GM18517 (cell line): ENCODE measurements at regions not wholly inside any gene's neighbourhood (a gene's known extent, or its start where the extent isn't known, plus 50 kb on each side); places are given as distances from the start of the nearest gene placed in this dataset.
"Not testable (repeated sequence)": the region's sequence is repeated elsewhere in the genome, so short reads cannot be mapped to it uniquely, and the experiment has no call there.

Source experiments
- ATAC-seq: cut with Tn5 transposase; IDR thresholded peaks from one replicate; pipeline ENCODE4 v1.9.1; 2021; ENCODE audit warnings: mild to moderate bottlenecking, moderate library complexity; ENCODE audit not compliant: unreplicated experiment

DNA sequence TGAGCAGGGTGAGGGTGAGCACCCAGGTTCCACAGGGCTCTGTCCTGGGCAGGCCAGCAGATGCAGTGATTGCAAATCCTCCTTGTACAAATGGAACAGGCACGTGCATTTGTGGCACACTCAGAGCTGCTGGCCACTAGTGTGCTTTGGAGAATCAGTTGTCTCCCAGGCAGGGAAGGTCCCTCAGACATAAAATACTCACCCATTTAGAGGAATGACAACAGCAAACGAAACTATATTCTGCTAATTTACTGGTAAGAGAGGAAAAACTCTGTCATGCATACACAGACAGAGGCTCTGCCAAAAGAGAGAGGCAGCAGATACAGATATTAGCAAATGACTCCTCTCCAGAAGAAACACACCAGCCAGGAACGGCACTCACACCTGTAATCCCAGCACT, 116.5 kb upstream of the PLGLB2 start:
- ATAC-seq: not testable (repeated sequence)

DNA sequence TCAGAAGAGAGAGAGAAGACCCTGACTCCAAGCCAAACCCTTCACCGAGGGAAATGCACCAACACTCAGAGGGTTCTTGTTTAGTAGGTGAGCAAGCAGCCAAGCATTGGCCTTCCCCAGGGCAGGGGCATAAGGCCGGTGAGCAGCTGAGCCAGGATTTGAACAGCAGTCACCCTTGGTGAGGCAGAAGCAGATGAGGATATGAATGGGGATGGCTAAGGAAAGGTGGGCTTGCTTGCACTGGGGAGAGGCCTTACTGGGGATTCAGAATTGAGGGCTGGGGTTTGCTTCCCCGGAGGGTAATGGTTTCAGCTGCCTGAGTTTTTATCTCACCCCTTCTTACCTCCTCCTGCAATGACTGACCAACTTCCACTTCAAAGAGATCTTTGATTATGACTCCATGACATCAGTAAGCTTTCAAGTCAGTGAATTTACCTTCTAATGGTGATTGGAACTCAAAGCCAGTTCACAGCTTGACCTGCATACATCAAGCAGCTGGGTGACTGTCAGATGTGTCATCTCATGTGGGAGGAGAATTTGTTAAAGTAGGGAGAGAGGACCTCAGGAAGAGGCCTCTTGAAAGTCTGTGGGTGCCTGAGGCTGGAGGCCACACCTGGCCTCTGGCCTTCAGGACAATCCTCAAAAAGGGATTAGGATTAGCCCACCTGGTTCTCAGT, 114.5 kb upstream of the PLGLB2 start:
- not testable (repeated sequence) for ATAC-seq

DNA sequence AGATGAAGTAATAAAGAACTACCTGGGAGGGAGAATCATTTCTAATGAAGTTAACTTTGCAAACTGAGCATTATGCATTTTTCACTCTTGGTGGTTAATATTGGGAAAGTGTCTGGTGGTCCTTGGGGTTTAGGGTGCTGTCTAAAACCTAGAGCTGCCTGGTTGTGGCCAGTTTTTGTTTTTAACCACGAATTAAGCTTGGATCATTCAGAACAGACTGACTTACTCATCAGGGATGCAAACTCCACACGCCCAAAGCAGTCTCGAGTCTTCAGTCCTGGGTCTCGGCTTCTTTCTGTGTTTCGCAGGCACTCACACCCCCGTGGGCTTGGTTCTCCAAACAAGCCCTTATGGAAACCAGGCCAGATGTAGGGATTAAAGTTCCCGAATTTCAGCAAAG, 113.8 kb upstream of the PLGLB2 start:
- not testable (repeated sequence) for ATAC-seq

DNA sequence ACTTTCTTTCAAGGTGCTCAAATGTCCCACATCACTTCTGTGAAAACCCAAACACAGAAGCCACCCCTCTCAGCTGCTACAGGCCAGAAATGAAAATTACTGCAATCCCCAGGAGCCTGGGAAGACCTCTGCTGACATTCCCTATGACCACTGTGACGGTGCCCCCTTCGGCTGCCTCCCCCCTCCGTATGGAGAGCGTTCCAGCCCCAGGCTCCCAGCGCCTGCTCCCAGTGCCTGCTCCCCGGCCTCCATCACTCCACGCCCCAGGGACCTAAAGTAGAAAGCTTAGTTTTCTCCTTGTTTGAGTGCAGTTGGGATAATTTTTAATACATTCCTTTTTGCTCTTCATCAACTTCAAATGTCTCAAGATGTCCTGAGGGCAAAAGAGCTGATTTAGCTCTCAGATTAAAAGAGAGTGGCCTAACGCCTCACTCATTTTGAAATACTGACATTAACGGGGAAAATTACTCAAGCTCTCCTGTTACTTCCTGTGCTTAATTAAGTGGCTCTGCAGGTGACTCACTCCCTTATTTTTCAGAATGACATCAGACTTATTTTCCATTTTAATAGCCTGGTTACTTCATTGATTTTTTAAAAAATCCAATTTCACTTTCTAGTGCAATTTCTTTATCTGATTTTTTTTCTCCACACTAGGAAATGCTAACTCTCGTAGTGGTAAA, 112.8 kb upstream of the PLGLB2 start:
- not testable (repeated sequence) for ATAC-seq

DNA sequence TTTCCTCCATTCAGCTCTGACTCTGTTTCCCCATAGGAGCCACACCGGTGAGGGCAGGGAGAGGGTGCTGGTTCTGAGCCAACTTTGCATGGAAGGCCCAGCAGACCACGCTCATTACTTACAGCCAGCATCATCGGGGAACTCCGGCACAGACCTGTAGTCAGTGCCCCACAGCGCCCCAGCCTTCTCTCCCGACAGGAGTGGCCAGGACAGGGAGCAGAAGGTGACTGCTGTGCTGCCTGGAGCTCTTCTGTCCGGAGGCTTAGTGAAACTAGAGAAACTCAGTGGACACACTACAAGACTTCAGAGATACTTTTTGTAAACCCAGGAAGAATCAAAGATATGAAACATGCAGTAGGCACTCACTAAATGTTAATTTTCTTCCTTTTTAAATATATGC, 111.6 kb upstream of the PLGLB2 start:
- not testable (repeated sequence) for ATAC-seq

DNA sequence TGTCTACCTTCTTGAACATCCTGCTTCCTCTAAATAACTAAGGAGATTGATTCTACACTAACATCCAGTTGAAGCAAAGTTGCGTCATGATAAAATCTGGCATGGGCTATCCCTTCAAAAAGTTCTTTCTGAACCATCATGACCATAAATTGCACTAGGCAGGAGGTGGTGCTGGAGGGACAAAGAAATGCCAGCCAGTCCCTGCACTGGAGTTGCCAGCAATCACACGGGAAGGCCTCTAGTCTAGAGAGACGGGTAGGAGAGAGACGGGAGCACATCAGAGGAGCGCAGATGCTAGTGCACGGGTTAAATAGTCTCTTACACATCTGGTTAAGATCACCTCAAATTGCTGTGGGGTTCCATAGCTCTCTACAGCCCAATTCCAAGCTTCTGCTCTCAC, 111.2 kb upstream of the PLGLB2 start:
- not testable (repeated sequence) for ATAC-seq

DNA sequence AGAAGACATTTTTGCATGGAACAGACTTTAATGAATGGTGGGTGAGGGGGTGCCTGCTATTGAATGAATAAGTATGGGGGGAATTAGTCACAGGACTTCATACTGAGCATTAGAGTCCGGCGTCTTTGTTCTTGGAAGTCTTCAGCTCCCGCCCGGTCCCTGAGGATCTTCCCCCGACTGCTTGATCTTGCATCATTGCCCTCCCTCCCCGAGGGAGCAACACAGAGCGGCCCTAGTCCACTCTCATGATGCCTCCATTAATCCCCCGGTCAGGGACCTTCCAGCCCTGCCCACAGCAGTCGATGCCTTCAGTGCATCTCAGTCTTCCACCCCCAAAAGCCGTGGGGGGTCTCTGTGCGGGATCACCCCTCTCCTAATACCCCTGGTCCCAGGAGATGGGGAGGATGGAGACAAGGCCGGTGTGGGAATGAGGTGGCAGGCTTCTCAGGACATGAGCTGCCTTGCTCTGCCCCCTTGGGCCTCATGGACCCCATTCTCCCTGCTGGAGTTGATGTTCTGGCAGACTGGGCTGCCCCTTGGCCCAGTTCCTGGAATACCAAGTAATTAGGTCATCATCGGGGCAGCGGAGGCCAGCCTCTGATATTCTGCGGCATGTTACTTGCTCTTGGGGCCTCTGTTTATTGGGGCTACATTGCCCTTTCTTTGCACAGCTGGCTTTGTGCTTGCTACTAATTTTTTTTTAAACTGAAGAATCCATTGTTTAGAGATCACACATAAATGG, 110.5 kb upstream of the PLGLB2 start:
- ATAC-seq: not testable (repeated sequence)

DNA sequence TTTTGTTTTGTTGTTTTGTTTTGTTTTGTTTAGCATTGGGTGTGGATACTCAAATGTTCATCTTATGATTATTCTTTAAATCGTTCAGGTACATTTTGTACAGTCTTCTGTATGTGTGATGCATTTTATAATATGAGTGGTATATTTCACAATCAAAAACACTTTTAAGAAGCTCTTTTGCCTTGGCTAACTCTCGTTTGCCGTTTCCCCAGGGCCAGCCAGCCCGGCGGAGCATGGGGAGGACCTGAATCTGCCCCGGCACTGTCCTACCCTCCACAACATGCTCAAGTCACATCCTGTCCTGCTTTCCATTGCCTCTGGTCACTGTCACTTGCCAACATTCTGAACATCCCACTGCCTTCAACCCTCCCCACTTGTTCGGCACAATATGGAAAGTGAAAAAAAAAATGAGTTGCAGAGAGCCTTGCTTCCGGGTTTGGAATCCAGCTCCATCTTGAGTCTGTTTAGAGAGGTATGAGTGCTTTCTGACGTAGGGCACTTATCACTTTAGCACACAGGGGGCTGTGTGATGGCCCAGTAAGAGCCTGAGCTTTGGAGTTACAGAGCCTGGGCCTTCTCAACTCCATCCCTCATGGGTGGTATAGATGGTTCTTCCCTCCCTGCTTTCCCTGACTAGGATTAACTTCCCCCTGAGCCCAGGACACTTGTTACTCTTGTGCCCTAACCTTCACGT, 109.6 kb upstream of the PLGLB2 start:
- not testable (repeated sequence) for ATAC-seq

DNA sequence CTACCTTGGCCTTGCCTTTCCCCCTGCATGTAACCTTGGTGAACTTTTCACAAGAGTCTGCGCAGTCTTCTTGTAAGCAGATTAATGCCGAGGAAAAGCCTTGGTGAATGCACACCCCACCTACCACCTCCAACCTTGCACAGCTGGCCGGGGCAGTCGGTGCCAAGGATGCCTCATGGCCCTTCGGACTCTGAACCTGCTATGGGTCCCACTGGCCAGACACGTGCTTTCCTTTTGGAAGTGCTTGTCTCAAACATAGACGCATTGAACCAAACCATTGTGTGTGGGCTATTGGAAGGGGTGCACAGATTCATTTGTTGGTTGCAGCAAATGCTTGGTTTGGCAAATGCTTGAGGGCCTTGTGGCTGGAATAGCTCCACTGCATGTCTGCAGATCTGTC, 109.0 kb upstream of the PLGLB2 start:
- not testable (repeated sequence) for ATAC-seq

DNA sequence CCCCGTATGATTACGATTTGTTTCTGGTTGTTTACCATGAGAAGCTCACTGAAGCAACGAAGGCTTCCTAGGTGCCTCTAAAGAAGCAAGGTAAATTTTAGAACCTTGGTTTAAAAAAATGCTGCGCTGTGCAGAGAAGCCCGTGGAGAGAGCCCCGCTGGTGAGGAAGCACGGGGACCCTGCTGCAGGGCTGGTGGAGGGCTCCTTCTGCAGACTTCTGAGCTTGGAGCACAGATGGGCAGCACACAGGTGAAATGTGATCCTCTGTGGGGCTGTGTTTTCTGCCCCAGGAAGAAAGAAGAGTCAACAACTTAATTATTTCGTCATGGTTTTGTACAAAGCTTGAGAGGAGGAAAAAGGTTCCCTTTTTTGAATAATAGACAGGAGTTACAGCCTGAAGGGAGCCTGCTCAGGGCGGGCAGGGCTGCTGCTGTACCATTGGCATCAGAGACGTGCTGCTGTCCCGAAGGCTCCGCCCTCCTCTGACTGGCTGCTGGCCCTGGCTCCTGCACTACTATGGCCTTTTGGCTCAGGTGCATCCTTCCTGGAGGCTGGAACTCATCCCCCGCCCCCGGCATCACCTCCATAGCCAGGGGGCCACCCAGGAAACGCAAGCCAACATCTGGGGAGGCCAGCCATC, 108.0 kb upstream of the PLGLB2 start:
- ATAC-seq: not testable (repeated sequence)

DNA sequence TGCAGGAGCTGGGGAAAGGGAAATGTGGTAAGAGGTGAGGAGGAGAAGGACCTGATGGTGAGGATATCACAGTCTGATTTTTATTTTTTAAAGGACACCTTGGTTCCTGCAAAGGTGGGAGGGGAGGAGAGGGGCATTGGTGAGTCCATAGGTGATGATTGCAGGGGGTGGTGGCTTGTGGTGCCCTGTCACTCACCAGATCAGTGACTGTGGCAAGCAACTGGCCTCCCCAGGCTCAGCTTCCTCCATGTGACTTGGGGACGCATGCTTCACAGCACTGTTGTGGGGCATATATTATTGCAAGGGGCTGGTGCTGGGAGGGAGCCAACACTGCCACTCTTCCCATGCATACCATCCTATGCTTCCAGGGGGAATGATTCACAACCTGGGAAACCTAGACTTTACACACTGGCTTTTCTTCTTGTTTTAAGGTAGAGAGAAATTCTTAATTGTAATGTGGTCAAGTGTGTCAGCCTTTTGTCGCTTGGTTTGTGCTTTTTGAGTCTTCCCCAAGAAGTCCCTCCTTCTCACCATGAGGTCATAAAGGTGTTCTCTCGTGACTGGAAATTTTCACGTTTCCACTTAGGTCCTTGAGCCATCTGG, 106.8 kb upstream of the PLGLB2 start:
- ATAC-seq: not testable (repeated sequence)

DNA sequence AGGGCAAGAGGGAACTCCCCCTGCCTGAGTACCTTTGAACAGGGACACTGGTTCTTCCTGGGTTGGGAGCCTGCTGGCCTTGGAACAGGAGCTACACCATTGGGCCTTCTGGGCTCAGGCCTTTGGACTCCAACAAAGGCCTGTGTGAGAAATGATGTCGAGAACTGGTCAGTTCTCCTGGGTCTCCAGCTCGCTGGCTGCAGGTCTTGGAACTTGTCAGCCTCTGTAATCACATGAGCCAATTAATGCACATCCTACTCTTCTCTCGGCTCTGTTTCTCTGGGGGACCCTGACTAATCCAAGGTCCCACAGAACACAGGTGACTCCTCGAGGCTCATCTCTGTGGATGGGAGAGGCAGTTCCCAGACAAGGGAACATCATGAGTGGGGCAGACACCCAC, 104.7 kb upstream of the PLGLB2 start:
- ATAC-seq: not testable (repeated sequence)

DNA sequence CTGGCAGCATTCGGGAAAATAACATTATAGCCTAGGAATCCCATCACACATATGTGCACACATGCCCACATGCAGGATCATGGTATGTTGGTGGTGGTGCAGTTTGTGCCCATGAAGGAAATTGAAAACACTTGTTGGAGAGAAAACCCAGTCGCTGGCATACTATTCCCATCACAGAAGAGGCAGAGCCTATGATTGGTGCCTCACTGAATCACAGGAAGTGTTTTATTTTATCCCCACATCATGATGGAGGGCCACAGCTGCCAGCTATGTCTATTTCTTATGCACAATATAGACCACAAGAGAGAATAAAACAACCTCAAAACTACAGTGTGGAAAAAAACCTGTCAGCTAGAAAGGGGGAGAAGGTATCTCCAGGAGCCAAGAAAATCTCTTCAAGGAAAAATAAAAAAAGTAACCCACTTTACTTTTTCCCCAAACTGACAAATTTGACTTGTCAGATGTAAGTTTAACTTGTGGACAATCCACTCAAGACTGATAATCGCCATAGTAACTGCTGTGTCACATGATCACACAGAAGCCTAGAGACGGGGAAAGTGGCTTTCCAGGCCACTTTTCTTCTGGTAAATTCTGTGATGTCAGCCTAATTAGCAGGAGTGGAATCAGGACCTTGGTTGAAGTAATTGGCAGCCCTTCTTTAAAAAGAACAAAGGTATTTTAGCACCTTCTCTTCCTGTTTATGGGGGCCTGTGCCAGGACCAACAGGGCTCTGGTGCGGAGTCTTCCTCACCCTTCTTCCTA, 100.0 kb upstream of the PLGLB2 start:
- ATAC-seq: not testable (repeated sequence)

DNA sequence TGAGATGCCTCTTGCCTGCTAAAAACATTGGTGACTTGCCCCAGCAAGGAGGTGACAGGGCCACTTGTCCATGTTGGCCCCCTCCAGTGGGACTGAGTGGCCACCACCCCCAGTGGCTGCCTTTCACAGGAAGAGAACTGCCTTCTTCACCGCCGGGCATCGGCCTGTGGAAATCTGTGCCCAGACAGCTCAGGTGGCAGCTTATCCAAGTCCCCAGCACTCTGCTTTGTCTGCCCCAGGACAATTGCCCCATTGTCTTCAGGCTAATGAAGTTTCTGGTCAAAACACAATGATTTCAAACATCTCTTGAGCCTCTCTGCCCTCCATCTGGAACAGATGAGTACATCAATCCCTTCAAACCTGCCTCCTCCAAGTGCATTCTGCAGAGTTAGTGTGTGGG, 99.1 kb upstream of the PLGLB2 start:
- not testable (repeated sequence) for ATAC-seq

DNA sequence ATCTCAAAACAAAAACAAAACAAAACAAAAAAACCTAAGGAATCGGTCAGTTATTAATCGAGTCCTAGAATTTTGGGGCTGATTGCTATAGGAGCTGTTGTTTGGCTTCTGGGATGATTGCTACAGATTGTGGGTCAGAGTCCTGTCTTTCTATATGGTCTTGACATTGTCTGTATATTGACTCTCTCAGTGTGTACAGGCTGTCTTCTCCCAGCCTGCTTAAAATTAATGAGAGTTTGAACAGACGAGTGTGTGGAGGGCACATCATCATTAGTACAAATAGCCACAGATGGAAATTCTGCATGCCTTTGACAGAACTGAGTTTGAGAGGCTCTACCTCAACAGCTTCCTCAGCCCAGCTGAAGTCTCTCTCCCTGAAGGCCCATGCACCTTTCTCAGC, 98.0 kb upstream of the PLGLB2 start:
- not testable (repeated sequence) for ATAC-seq

DNA sequence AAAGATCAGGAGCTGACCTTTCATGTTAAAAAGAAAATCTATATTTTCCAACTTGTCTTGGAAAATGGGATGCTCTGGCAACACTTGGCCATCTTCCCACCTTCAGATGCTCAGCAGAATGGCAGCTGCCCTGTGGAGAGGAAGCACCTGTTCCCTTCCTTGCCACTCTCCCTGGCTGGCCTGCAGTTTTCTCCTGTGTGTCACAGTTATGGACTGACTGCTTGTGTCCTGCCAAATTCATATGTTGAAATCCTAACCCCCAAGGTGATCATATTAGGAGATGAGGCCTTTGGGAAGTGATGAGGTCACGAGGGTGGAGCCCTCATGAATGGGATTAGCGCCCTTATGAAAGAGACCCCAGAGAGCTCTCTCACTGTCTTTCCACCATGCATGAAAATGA, 97.0 kb upstream of the PLGLB2 start:
- ATAC-seq: not testable (repeated sequence)

DNA sequence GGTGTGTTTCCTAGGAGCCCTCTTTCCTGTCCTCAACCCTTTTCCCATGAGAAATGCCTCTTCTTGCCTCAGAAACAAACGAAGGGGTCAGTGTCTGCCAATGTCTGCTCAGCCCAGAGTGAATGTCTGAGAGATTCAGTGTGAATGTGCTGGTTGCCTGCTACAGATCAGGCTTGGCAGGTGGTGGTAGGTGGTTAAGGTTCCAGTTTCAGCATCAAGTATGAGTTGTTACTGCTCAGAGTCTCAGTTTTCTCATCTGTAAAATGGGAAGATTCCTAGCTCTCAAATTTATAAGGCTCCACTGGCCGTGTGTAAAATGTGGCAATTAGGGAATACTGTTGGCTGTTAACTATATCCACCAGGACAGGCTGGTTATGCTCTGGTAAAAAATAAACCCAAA, 96.3 kb upstream of the PLGLB2 start:
- ATAC-seq: not testable (repeated sequence)

DNA sequence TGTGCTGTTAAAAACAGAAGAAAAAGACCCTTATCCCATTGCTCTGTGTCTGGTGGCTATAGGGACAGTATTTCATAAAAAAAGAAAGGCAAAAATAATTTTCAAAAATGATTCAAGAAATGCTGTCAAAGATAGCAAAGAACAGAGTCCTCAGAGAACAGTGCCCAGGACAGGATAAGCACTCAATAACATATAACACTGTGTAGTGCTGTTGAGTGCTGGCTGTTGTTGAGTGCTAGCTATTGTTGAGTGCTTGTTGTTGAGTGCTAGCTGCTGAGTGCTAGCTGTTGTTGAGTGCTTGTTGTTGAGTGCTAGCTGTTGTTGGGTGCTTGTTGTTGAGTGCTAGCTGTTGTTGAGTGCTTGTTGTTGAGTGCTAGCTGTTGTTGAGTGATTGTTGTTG, 94.5 kb upstream of the PLGLB2 start:
- not testable (repeated sequence) for ATAC-seq

DNA sequence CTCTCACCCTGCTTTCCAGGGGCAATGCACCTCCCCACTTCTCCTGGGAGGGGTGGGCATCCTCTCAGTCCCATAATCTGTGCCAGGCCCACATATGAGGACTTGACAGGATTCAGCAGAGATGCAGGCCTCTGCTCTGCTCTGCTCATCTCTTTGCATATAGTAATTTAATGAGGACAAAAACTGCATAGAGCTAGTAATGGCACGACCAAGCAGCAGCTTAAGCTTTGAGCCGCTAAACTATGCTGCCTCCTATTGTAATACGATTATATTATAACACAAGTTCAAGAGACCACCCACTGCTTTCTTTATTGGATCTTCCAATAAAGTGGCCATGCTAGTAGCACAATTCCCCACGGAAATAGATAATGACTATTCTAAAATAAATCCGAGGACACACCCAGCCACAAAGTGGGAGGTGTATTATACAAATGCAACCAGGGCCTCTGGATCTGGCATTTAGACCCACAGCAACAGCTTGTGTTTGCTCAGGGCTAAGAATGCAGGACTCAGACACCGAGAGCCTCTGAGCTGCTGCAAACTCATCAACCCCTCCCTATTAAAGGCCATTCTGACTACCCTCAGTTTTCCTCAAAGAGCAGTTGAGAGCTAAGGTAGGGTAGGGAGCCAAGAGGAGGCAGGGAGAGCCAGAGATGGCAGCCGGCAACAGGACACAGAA, 93.6 kb upstream of the PLGLB2 start:
- ATAC-seq: not testable (repeated sequence)
